Epithelial cell of proximal tubule (primary cell): ENCODE measurements at regions not wholly inside any gene's neighbourhood (a gene's known extent, or its start where the extent isn't known, plus 50 kb on each side); places are given as distances from the start of the nearest gene placed in this dataset.

Experiments
- DNase-seq: peaks from one replicate; pipeline ENCODE4 v3.0.0-alpha.2; 2011; ENCODE audit warnings: low read depth
- H3K4me3 ChIP-seq: 2 replicates; pipeline ENCODE4 v1.5.1; 2011; ENCODE audit warnings: low read depth, mild to moderate bottlenecking, low read length
- TF ChIP-seq, protein P1 (sequence below): conservative IDR thresholded peaks from 2 replicates; pipeline ENCODE4 v1.5.1; 2012; ENCODE audit warnings: low read depth, mild to moderate bottlenecking, low read length

DNA sequence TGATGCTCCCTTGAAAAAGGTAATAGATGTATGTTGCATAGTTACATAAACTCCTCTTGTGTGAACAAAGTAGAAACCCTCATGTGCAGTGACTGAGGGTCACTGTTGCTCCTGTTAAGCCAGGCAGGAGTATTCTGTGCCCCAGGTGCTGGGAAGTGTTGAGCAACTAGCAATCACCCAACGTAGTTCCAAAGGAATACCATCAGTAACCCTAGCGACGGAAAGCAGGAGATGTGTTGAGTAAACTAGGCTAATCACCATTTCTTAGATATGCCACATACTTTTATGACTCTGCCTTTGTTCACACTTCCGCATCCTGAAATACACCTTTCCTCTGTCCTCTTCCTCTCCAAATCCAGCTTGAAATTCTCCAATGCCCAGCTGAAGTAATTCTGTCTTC, 50.9 kb upstream of the TAB3 start:
- TF ChIP-seq, protein P1, sequence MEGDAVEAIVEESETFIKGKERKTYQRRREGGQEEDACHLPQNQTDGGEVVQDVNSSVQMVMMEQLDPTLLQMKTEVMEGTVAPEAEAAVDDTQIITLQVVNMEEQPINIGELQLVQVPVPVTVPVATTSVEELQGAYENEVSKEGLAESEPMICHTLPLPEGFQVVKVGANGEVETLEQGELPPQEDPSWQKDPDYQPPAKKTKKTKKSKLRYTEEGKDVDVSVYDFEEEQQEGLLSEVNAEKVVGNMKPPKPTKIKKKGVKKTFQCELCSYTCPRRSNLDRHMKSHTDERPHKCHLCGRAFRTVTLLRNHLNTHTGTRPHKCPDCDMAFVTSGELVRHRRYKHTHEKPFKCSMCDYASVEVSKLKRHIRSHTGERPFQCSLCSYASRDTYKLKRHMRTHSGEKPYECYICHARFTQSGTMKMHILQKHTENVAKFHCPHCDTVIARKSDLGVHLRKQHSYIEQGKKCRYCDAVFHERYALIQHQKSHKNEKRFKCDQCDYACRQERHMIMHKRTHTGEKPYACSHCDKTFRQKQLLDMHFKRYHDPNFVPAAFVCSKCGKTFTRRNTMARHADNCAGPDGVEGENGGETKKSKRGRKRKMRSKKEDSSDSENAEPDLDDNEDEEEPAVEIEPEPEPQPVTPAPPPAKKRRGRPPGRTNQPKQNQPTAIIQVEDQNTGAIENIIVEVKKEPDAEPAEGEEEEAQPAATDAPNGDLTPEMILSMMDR, result no peak
- H3K4me3 ChIP-seq, result no peak overlapping the region
- DNase-seq, result no peak
